IMR-90 (cell line): ENCODE measurements at regions not wholly inside any gene's neighbourhood (a gene's known extent, or its start where the extent isn't known, plus 50 kb on each side); places are given as distances from the start of the nearest gene placed in this dataset.

Source experiments
- CEBPB ChIP-seq: IDR thresholded peaks from 2 replicates; pipeline ENCODE4 v1.6.1; 2012; ENCODE audit warnings: low read depth, low read length, improper control_type of control experiment
- CTCF ChIP-seq: conservative IDR thresholded peaks from 2 replicates; pipeline ENCODE4 v1.5.1; 2012; ENCODE audit warnings: mild to moderate bottlenecking, low read depth, low read length, improper control_type of control experiment
- MAZ ChIP-seq: IDR thresholded peaks from 2 replicates; pipeline ENCODE4 v1.6.1; 2012; ENCODE audit warnings: low read depth, mild to moderate bottlenecking, low read length, improper control_type of control experiment, moderate library complexity, borderline replicate concordance

- TF ChIP-seq CTCF (no peak), MAZ (no peak), CEBPB (no peak)
These were observed 1272.1 kb downstream of the EPHA7 start for GRCh38 chr6:92147246-92147645.
